A549 (cell line): ENCODE measurements at regions not wholly inside any gene's neighbourhood (a gene's known extent, or its start where the extent isn't known, plus 50 kb on each side); places are given as distances from the start of the nearest gene placed in this dataset.
"Not testable (repeated sequence)": the region's sequence is repeated elsewhere in the genome, so short reads cannot be mapped to it uniquely, and the experiment has no call there.

ENCODE experiments used
- ATAC-seq, 2 experiments: fragments of 200-7000 bp in 1 of 2; fragments of >200 bp in 1 of 2; cut with Nextera tagmentation in 1 of 2; cut with Tn5 transposase in 1 of 2; 3 replicates each; pipeline versions ENCODE4 v1.8.0 to v1.9.1; 2018 to 2020; ENCODE audit warnings: mild to moderate bottlenecking in 1 of 2, moderate library complexity in 1 of 2
- CTCF ChIA-PET: fragments of 300-600 bp; sonication (Branson Sonifier 250); formaldehyde crosslinking; extraction: SDS; loops from one replicate; lab custom pipeline; 2021; ENCODE audit warnings: antibody characterized with exemption, inconsistent platforms; lab: Yijun Ruan, JAX
- POLR2A ChIA-PET: fragments of 350-600 bp; formaldehyde crosslinking; extraction: SDS; loops from one replicate; lab custom pipeline; 2021; ENCODE audit warnings: antibody characterized with exemption, inconsistent platforms; lab: Yijun Ruan, JAX
- DNase-seq, 2 experiments: peaks; one replicate each; pipeline versions ENCODE4 v3.0.0 to v3.0.0-alpha.2; 2011 to 2016; ENCODE audit warnings: low read depth in 1 of 2, low spot score in 1 of 2
- FAIRE-seq: peaks from 2 replicates; lab custom pipeline; 2011; peaks lifted over from hg19 to GRCh38; lab: Jason Lieb, UNC
- H3K27ac ChIP-seq, 2 experiments: fragments of >200 bp; sonication (Bioruptor Twin); formaldehyde crosslinking; 3 replicates each; pipeline ENCODE4 v1.5.1; 2016 to 2017
- H3K4me1 ChIP-seq: fragments of >200 bp; sonication (Bioruptor Twin); formaldehyde crosslinking; 3 replicates; pipeline ENCODE4 v1.6.1; 2016
- H3K4me2 ChIP-seq: fragments of >200 bp; sonication (Bioruptor Twin); formaldehyde crosslinking; 3 replicates; pipeline ENCODE4 v1.6.1; 2016
- H3K4me3 ChIP-seq: fragments of >200 bp; sonication (Bioruptor Twin); formaldehyde crosslinking; 3 replicates; pipeline ENCODE4 v1.5.1; 2016
- H3K9me3 ChIP-seq: fragments of >200 bp; sonication (Bioruptor Twin); formaldehyde crosslinking; 3 replicates; pipeline ENCODE4 v1.6.1; 2016
- BHLHE40 ChIP-seq: IDR thresholded peaks from 2 replicates; pipeline ENCODE4 v1.6.1; 2012; ENCODE audit warnings: low read depth, low read length, inconsistent platforms
- CHD4 ChIP-seq: fragments of 200-600 bp; sonication (generic); IDR thresholded peaks from 2 replicates; pipeline ENCODE4 v1.6.1; 2016; ENCODE audit warnings: antibody characterized with exemption, mild to moderate bottlenecking, borderline replicate concordance
- EHMT2 ChIP-seq: fragments of 200-600 bp; sonication (generic); IDR thresholded peaks from 2 replicates; pipeline ENCODE4 v1.6.1; 2016; ENCODE audit warnings: antibody characterized with exemption, low read depth, mild to moderate bottlenecking, moderate library complexity
- ELK1 ChIP-seq: fragments of 150-350 bp; IDR thresholded peaks from 2 replicates; pipeline ENCODE4 v1.6.1; 2014; ENCODE audit warnings: low read depth, mild to moderate bottlenecking, low read length
- EP300 ChIP-seq, 2 experiments: fragments of >200 bp; sonication (Bioruptor Twin); formaldehyde crosslinking; IDR thresholded peaks; 2 replicates in 1 of 2; 3 replicates in 1 of 2; pipeline ENCODE4 v1.6.1; 2016 to 2017
- FOSB ChIP-seq: fragments of 250-450 bp; sonication (Bioruptor Pico); IDR thresholded peaks from 2 replicates; pipeline ENCODE4 v1.5.0; 2020; ENCODE audit warnings: mild to moderate bottlenecking, moderate library complexity
- HES2 ChIP-seq: fragments of >200 bp; sonication (Bioruptor Twin); formaldehyde crosslinking; IDR thresholded peaks from 2 replicates; pipeline ENCODE4 v1.6.1; 2016
- JUNB ChIP-seq: fragments of >200 bp; sonication (Bioruptor Twin); formaldehyde crosslinking; IDR thresholded peaks from 2 replicates; pipeline ENCODE4 v1.6.1; 2016
- KDM1A ChIP-seq: fragments of 200-600 bp; sonication (generic); IDR thresholded peaks from 2 replicates; pipeline ENCODE4 v1.6.1; 2016; ENCODE audit warnings: low read depth, mild to moderate bottlenecking
- NR3C1 ChIP-seq: fragments of >200 bp; sonication (Bioruptor Twin); formaldehyde crosslinking; IDR thresholded peaks from 3 replicates; pipeline ENCODE4 v1.6.1; 2017
- POLR2A ChIP-seq: IDR thresholded peaks from 2 replicates; pipeline ENCODE4 v1.6.1; 2012; ENCODE audit warnings: mild to moderate bottlenecking, low read length
- RCOR1 ChIP-seq: fragments of 150-350 bp; IDR thresholded peaks from 2 replicates; pipeline ENCODE4 v1.6.1; 2014; ENCODE audit warnings: antibody characterized with exemption, low read length, low read depth
- REST ChIP-seq: fragments of 200-600 bp; sonication (generic); IDR thresholded peaks from 2 replicates; pipeline ENCODE4 v1.6.1; 2016; ENCODE audit warnings: antibody characterized with exemption, mild to moderate bottlenecking, moderate library complexity
- RNF2 ChIP-seq: fragments of 200-600 bp; sonication (generic); IDR thresholded peaks from 2 replicates; pipeline ENCODE4 v1.6.1; 2016; ENCODE audit warnings: low read depth, mild to moderate bottlenecking, antibody characterized with exemption, moderate library complexity, borderline replicate concordance
- SMC3 ChIP-seq: fragments of >200 bp; sonication (Bioruptor Twin); formaldehyde crosslinking; IDR thresholded peaks from 3 replicates; pipeline ENCODE4 v1.6.1; 2018; ENCODE audit warnings: inconsistent platforms
- TP53 ChIP-seq: fragments of 250-450 bp; sonication (Bioruptor Pico); IDR thresholded peaks from 2 replicates; pipeline ENCODE4 v1.5.0; 2021; ENCODE audit warnings: mild to moderate bottlenecking, moderate library complexity
- USF2 ChIP-seq: fragments of 450-650 bp; IDR thresholded peaks from 2 replicates; pipeline ENCODE4 v1.6.1; 2014; ENCODE audit warnings: antibody characterized with exemption
- ZFP36 ChIP-seq: fragments of 450-650 bp; IDR thresholded peaks from 2 replicates; pipeline ENCODE4 v1.6.1; 2014; ENCODE audit warnings: borderline replicate concordance; ENCODE audit not compliant: partially characterized antibody
- WGBS: methylation state at CpG from one replicate; pipeline ENCODE4 v1.1.6; 2017; ENCODE audit errors: missing lambda C conversion rate; 5-methylcytosine and 5-hydroxymethylcytosine counted together

GRCh38 chr4:14000091-14000814 is 372.7 kb upstream of the BOD1L1 start (continued):
- TF ChIP-seq REST, result no peak
- no peak for TF ChIP-seq SMC3
- TF ChIP-seq EHMT2, result no peak

GRCh38 chr4:14002331-14002730 is 374.8 kb upstream of the BOD1L1 start:
- H3K4me2 ChIP-seq, FAIRE-seq, POLR2A ChIA-PET: not testable (repeated sequence)
- TF ChIP-seq ZFP36, result peak; percentile 97
- TF ChIP-seq, all 56 proteins: peak for 1; not testable (repeated sequence) for 55
- ATAC-seq, H3K4me3 ChIP-seq, DNase-seq, H3K27ac ChIP-seq: not testable (repeated sequence)
- 92% methylated on average over 3 of the region's 3 CpGs for WGBS
- CTCF ChIA-PET, result interaction anchor here (1.4 kb wide), 1 partner anchor 19 kb away, joined by 3 read pairs; no protein-coding TSS in a partner anchor
- peaks cover 18% of the 10 kb centered on the region for H3K4me1 ChIP-seq
- H3K9me3 ChIP-seq, result peaks cover 30% of the 10 kb centered on the region

GRCh38 chr4:14008494-14008893 is 381.0 kb upstream of the BOD1L1 start:
- H3K4me1 ChIP-seq, result no peaks in the 10 kb centered on the region
- H3K4me3 ChIP-seq, result no peak overlapping the region
- H3K4me2 ChIP-seq, result no peak overlapping the region
- FAIRE-seq, result no peak
- 79% methylated on average over 3 of the region's 3 CpGs for WGBS
- H3K27ac ChIP-seq, result no peak overlapping the region
- no peak for ATAC-seq
- no peak for DNase-seq
- POLR2A ChIA-PET, result no interaction called here
- TF ChIP-seq KDM1A (no peak), NR3C1 (no peak), HES2 (no peak)
- TF ChIP-seq, all 56 proteins: peak for 0
- CTCF ChIA-PET, result no interaction called here
- H3K9me3 ChIP-seq, result 0 out of 3 replicates have a peak, but pooled peaks cover 2% of the 10 kb centered on the region

GRCh38 chr4:14018191-14018853 is 390.8 kb upstream of the BOD1L1 start:
- ATAC-seq (no peak), DNase-seq (no peak), FAIRE-seq (no peak)
- CTCF ChIA-PET, result no interaction called here
- peaks cover 7% of the 10 kb centered on the region; the same call in 1 of the 3 replicates for H3K4me1 ChIP-seq
- H3K9me3 ChIP-seq, result peaks cover 18% of the 10 kb centered on the region
- 39% methylated on average over 5 of the region's 5 CpGs for WGBS
- H3K27ac ChIP-seq, result no peak overlapping the region
- no peak overlapping the region for H3K4me3 ChIP-seq
- POLR2A ChIA-PET, result no interaction called here
- no peak for TF ChIP-seq RNF2
- no peak for TF ChIP-seq RCOR1
- TF ChIP-seq TP53 (CRISPR knock-in tag), result no peak
- TF ChIP-seq HES2, result no peak
- no peak for TF ChIP-seq JUNB
- no peak for TF ChIP-seq BHLHE40
- TF ChIP-seq ELK1, result no peak
- TF ChIP-seq CHD4, result no peak
- no peak for TF ChIP-seq KDM1A
- no peak for TF ChIP-seq USF2
- TF ChIP-seq POLR2A, result no peak
- no peak for TF ChIP-seq EP300 (IDR thresholded peaks at IDR 0.05)
- TF ChIP-seq FOSB, result no peak
- H3K4me2 ChIP-seq, result no peak overlapping the region
